ENCODE measurements at regions not wholly inside any gene's neighbourhood (a gene's known extent, or its start where the extent isn't known, plus 50 kb on each side); places are given as distances from the start of the nearest gene placed in this dataset.

GRCh38 chr21:19286876-19287275 lies 883.3 kb upstream of the TMPRSS15 start:
- no TSS peak for BruUV-seq (replicated peaks)
- DNase-seq (ENCODE audit: extremely low read depth in 1 of 4, low spot score in 3 of 4) (no peak), ATAC-seq (no peak), FAIRE-seq (no peak)
- Histone ChIP-seq H3K36me3 (ENCODE audit: control insufficient read depth, insufficient read depth, low read length) (no peaks in the 10 kb centered on the region), H4K20me1 (replicated peaks; ENCODE audit: control insufficient read depth, insufficient read depth, low read length) (no peaks in the 10 kb centered on the region), H3K27ac (ENCODE audit: extremely low read depth, low read depth, low read length) (no peak overlapping the region), H3K27me3 (ENCODE audit: control insufficient read depth in 2 of 2, insufficient read depth in 2 of 2, low read length in 2 of 2) (no peaks in the 10 kb centered on the region), H3K9ac (ENCODE audit: insufficient read depth in 1 of 2, low read depth in 2 of 2, low read length in 2 of 2) (no peak overlapping the region), H3K4me1 (replicated peaks in 1 of 2; ENCODE audit: control insufficient read depth in 2 of 2, insufficient read depth in 2 of 2, low read length in 2 of 2) (no peaks in the 10 kb centered on the region), H2AFZ (ENCODE audit: low read depth, low read length) (no peak overlapping the region), H3K9me1 (ENCODE audit: control insufficient read depth, insufficient read depth, low read length) (no peaks in the 10 kb centered on the region), H3K4me3 (no peak overlapping the region), H3K9me3 (replicated peaks; ENCODE audit: control insufficient read depth, insufficient read depth, low read depth, low read length) (no peaks in the 10 kb centered on the region), H3K79me2 (ENCODE audit: control insufficient read depth, insufficient read depth, low read length) (no peaks in the 10 kb centered on the region), H3K4me2 (ENCODE audit: insufficient read depth, low read length) (no peak overlapping the region)
- TF ChIP-seq ZNF785 (CRISPR knock-in tag; IDR thresholded peaks at IDR 0.05) (no peak), MCM7 (IDR thresholded peaks at IDR 0.05) (no peak), TAF9B (IDR thresholded peaks at IDR 0.05; ENCODE audit: partially characterized antibody) (no peak), E2F6 (IDR thresholded peaks at IDR 0.05; ENCODE audit: borderline replicate concordance in 1 of 2, extremely low read depth in 1 of 2, insufficient read depth in 1 of 2, insufficient read length in 1 of 2, low read depth in 1 of 2, low read length in 1 of 2, poor library complexity in 1 of 2, severe bottlenecking in 1 of 2) (no peak), STAG1 (CRISPR knock-in tag; IDR thresholded peaks at IDR 0.05; ENCODE audit: borderline replicate concordance) (no peak), TRIM24 (IDR thresholded peaks at IDR 0.05) (no peak), WHSC1 (IDR thresholded peaks at IDR 0.05; ENCODE audit: low read length) (no peak), STAT5B (CRISPR knock-in tag; IDR thresholded peaks at IDR 0.05) (no peak), ARID2 (IDR thresholded peaks at IDR 0.05) (no peak), STAT5A (IDR thresholded peaks at IDR 0.05; ENCODE audit: borderline replicate concordance, low read length) (no peak), TEAD1 (CRISPR knock-in tag; IDR thresholded peaks at IDR 0.05) (no peak), ZNF436 (CRISPR knock-in tag; IDR thresholded peaks at IDR 0.05) (no peak), PML (IDR thresholded peaks at IDR 0.05; ENCODE audit: low read length) (no peak), U2AF2 (optimal IDR thresholded peaks at IDR 0.05; ENCODE audit: low read depth, low read length) (no peak), TCF7L2 (IDR thresholded peaks at IDR 0.05; ENCODE audit: low read depth, low read length) (no peak)
- in situ Hi-C loops (cut with MboI), result no loop called here
- CTCF ChIA-PET (ENCODE audit: low intra/inter-chr PET ratio), result no interaction called here
- POLR2A ChIA-PET, result no interaction called here
- intact Hi-C loops (cut with micrococcal nuclease), result no loop called here
- WGBS (ENCODE audit: insufficient coverage, low coverage, missing lambda C conversion rate), result 24% methylated on average over 2 of the region's 2 CpGs

Data from K562 (cell line).